SKM-1 treated with dmso at 0.1 percent for 144 hours (cell line): ENCODE measurements at regions not wholly inside any gene's neighbourhood (a gene's known extent, or its start where the extent isn't known, plus 50 kb on each side); places are given as distances from the start of the nearest gene placed in this dataset.

Source experiments
- DNase-seq: peaks from one replicate; lab custom pipeline; 2025; ENCODE audit not compliant: unreplicated experiment; lab: John Stamatoyannopoulos, UW

DNA sequence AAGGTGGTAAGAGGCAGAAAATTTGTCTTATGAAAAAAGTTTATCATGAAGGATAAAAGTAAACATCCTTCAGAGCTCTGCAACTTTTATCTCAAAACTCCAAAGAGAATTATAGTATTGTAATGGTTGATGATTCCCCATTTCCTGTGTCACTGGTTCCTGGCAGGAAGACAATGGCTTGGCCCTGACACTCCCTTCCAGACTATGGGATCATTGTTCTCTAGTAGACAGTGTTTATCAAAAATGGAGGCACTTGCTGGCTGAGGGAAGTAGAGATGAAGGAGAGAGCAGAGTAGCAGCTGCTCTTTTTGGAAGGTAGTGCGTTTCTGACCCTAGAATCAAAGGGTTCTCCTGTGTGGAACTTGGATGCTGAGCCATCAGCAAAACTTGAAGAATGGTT is 145.9 kb upstream of the ATP1B1 start:
- no peak for DNase-seq

DNA sequence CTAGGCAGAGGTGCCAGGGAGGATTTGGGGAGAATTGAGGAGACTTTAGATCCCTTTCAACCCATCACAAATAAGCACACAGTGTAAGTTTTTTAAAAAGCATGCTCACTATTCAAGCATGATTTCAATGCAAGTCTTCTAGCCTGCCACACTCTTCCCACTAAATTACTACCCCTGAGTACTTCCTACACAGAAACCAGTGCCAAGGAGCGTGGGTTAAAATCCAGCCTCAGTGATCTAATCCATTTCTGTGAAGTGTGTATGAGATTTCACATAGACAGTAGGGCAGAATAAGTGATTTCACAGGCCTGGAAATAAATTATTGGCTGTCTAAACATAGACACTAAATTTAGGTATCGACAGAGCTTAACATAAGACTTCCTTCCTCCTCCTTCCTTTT is 142.9 kb upstream of the ATP1B1 start:
- DNase-seq: no peak

DNA sequence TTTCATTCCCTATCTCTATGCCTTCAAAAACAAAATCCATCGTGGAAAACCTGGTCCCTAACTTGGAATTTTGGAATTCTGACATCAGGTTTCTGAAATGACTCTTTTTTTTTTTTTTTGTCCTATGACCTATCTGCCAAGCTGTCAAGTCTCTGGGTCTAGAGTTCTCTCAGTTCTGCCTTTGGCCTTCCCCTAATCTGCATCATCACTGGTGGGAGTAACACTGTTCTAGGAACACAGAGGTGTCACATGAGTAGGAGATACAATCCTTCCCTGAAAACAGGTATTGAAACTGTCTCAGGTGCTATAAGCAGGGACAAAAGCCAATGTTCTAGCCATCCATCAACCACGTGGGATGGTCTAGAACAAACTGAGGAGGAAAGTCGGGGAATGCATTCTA is 142.0 kb upstream of the ATP1B1 start:
- no peak for DNase-seq

DNA sequence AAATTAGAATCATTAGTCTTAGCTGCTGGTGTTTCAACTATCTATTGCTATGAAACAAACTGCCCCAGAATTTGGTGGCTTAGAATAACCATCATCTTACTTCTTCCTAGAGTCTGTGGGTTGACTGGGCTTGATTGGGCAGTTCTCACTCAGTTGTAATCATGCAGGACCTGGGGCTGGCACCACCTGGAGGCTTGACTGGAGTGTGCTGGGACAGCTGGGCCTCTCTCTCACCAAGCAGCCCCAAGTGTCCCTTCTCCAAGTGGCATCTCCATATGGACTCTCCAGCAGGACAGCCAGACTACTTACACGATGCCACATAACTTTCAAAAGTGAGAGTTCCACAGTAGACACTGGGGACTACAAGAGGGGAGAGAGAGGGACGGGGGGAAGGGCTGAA is 140.3 kb upstream of the ATP1B1 start:
- DNase-seq: no peak

DNA sequence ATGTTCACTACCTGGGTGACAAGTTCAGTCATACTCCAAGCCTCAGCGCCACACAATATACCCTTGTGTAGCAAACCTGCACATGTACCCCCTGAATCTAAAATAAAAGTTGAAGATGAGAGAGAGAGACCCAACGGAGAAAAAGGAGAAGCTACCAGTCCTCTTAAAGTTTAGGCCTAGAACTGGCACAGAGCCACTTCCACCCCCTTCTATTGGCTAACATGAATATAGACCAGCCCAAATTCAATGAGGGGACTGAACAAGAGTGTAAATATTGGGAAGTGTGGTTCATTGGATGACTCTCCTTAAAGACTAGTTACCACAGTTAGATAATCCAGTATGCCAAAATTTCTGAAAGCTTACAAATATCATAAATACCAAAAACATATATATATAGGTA is 139.9 kb upstream of the ATP1B1 start:
- no peak for DNase-seq

DNA sequence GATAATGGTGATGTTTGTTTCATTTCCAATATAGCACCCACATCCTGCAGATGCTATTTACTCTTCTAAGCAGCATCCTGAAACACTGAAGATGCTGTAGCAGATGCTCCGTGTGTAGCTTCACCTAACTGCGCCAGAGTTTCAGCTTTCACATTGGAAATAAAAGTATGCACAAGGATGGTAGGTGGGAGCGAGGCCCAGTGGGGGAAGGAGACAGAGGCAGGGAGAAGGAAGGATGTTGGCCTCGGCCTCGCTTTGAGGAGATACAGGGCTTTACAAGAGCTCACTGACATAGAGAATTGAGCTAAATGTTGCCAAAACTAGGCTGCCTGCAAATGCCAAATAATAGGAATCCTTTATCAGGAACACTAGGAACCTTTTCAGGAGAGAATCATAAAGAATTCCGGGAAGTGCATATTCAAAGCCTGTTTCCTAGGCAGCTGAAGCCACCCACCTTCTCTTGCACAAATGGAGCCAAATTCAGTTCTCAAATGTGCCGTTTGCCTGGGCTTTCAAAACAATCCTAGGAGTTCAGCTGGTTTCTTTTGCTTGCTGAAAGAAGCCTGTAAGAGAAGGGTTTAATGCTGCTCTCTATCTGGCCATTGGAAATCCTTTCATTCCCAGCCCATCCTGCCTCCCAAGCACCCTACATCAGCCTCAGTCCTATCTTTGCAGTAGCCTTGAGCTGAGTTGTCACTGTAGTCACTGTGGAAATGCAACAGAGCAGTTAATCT is 135.4 kb upstream of the ATP1B1 start:
- no peak for DNase-seq

DNA sequence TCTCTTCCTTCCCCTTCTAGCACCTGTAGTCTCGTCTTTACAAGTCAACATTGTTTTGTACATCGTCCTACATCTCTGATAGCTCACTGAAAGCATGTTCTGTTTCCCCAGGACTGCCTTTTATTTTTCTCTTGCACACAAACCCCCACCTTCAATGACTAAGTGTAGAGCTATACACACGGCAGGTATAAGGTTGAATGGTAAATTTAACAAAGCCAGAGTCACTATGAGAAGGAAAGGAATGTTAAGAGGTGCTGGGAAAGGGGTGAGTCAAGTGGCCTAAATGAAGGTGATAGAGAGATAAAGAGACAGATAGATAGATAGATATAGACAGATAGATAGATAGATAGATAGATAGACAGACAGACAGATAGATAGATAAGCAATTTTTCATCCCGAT is 134.3 kb upstream of the ATP1B1 start:
- DNase-seq: no peak

DNA sequence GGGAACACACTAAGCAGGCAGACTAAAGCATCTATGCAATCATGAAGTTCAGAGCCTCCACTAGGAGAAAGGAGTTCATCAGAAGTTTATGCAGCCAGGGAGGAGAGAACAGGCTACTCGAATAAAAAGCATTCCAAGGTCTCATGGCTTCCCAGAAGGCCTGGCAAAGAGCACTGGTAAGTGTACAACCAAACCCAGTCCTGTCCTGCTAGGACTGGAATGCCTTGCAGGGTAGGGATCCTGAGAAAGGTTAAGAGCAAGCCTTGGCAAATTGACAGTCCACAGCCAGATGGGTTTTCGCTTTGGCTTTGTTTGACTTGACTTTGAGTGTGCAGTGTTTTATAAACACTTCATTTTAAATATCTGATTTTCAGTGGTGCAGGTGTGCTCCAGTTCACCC is 133.6 kb upstream of the ATP1B1 start:
- DNase-seq: no peak

DNA sequence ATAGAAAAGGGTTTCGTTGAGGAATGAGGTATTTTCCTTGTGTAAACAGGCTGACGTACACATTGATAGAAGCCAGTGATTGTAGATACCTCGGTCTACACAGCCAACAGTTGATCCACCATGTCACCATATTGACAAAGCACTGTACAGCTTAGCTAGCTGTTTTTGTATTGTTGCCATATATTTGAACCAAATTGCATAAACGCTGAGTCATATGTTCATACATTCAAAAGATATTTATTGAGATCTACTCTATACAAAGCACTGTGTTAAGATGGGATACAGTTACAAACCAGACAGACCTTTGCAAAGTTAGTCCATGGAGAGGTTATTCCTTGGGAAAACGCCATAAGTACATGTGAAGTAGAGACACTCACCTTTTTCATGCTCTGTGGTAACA is 132.4 kb upstream of the ATP1B1 start:
- DNase-seq: no peak

DNA sequence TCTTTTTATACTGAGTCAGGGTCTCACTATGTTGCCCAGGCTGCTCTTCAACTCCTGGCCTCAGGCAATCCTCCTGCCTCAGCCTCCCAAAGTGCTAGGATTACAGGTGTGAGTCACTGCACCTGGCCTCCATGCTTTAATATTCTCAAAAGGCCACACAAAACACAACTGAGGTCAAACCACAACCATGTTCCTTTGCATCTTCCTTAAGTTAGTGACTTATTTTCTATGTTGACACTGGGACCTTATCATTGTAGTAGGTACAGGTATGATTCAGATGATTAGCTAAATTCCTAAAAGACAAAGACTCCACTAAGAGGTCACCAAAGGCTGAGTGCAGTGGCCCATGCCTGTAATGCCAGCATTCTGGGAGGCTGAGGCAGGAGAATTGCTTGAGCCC is 131.9 kb upstream of the ATP1B1 start:
- DNase-seq: no peak

DNA sequence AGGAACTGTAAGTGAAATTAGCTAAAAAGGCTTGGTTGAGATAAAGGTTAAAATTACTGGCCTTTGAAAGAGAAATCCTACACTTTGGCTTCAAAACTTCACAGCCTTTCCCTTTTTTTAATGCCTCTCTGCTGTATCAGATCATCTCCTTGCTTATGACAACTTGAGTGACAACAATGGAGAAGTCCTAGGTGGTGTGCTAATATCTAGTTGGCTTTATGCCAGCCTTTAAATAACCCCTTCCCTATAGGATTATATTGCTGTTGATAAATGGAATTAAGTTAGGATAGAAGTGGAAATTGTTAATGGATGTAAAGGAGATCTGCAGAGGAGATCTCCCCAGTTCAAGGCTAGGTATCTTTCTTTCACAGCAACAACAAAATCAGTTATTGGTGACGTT is 130.2 kb upstream of the ATP1B1 start:
- DNase-seq: no peak

DNA sequence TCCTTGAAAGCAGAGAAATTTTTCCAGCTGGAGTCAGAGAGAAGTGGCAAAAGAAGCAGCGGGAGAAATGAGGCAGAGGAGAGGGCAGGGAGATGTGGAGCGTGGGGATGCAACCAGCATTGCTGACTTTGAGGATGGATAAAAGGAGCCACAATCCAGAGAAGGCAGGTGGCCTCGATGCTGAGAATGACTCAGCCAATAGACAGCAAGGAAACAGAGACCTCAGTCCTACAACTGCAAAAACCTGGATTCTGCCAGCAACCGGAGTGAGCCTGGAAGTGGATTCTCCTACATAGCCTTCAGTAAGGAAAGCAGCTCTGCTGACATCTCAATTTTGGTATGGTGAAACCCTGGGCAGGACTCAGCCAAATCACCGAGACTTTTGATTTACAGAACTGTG is 128.9 kb upstream of the ATP1B1 start:
- DNase-seq: no peak

DNA sequence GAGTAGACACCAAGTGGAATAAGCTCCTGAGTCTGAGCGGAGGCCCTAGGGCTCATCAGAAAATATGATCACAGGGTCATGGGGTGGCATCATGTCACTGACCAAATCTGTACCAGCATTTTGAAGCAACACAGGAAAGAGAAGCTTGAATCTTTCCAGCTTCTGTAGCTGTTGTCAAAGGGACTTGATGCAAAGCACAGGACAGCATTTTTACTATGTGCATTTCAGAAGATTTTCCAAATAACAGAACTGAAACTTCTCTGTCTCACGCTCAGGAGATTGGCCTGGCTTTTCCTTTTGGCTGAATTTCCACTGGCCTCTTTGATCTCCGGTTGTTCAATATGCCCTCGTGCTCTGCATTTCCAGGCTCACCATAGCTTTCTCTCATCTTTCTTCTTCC is 127.2 kb upstream of the ATP1B1 start:
- DNase-seq: no peak

DNA sequence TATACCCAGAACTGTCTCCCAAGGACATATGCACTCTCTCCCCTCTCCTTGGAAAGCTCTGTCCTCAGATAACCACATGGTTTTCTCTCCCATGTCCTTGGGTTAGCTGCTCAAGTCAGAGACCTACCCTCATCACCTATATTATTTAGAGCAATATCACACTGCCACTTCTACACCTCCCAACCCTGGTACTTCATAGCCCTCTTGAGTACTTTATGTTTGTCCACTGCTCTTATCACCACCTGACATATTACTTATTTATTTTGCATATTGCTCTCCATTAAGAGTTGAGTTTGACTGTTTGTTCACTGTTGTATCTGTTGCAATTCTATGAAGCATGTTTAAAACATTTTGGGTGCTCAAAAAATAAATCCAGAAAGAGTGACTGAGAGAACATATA is 126.3 kb upstream of the ATP1B1 start:
- no peak for DNase-seq

DNA sequence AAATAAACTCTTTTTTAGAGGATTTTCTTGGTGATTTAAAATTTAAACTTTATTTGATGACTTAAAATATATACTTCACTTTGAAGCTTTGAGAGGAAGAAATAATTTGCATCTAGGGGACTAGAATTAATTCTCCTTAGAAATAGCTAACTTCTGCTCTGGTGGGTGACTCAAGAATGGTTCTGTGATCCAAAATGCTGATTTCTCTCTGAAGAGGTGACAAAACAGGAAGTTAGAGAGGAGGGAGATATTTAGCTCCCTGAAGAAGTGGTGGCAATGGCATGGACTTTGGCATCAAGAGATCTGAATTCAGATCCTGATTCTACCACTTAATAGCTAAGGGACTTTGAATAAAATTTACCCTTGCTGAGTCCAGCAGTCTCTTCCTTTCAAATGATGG is 125.8 kb upstream of the ATP1B1 start:
- DNase-seq: peak; percentile 19

DNA sequence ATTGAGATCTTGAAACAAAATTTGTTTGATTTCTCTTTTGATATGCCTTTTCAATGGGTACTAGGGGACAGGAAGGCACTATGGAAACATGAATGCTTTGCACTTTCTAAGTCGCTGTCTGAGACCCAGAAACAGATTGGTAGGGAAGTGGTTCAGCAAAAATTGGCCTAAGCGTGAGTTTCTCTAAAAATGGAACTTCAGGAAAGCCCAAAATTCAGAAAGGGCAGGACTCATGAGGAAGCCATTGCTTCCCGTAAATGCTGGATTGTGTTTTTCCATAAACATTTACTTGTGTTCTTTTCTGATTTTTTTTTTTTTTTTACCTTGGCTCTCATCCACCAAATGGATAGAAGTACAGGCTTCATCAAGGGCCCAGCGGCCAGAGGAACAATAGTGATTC is 123.7 kb upstream of the ATP1B1 start:
- DNase-seq: no peak

DNA sequence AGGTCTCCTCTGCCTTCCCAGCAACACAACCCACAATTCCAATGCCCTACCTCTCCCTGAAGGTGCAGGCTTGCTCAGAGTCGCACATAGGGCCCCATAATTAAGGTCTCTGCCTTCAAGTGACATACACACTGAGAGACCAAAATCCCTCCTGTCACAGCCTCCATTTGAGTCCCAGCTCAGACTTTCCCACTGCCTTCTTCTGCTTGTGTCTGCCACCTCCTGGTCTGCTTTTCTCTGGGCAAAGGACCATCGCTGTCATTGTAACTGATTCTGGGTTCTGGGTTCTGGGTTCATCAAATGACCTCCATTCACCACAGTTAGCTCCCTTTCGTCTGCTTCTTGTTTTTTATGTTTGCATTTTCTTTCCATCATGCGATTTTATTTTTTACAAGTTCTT is 119.2 kb upstream of the ATP1B1 start:
- no peak for DNase-seq

DNA sequence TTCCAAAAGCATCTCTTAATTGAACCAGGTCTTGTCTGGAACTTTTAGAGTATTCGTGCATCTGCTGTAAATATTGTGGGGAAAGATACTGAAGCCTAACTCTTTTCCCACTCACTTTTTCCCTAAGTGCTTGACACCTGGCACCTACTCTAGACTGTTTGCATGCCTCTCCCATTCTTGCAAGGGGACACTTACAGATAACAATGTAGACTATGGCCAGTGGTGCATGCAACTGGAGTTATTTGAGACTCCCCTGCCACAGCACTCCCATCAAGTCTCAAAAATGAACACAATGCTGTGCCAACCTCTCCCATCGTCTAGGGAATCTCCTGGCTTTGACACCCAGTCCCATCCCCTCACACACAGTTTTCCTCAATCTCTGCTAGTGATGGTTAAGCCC is 118.6 kb upstream of the ATP1B1 start:
- DNase-seq: no peak

DNA sequence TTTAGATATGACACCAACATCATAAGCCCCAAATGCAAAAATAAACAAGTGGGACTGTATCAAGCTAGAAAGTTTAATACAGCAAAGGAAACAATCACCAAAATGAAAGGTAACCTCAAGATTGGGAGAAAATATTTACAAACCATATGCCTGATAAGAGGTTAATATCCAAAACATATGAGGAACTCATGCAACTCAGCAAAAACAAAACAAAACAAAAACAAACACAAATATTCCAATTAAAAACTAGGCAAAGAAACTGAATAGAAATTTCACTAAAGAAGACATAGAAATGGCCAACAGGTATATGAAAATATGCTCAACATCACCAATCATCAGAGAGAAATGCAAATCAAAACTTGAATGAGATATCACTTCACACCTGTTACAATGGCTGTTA is 116.5 kb upstream of the ATP1B1 start:
- no peak for DNase-seq

DNA sequence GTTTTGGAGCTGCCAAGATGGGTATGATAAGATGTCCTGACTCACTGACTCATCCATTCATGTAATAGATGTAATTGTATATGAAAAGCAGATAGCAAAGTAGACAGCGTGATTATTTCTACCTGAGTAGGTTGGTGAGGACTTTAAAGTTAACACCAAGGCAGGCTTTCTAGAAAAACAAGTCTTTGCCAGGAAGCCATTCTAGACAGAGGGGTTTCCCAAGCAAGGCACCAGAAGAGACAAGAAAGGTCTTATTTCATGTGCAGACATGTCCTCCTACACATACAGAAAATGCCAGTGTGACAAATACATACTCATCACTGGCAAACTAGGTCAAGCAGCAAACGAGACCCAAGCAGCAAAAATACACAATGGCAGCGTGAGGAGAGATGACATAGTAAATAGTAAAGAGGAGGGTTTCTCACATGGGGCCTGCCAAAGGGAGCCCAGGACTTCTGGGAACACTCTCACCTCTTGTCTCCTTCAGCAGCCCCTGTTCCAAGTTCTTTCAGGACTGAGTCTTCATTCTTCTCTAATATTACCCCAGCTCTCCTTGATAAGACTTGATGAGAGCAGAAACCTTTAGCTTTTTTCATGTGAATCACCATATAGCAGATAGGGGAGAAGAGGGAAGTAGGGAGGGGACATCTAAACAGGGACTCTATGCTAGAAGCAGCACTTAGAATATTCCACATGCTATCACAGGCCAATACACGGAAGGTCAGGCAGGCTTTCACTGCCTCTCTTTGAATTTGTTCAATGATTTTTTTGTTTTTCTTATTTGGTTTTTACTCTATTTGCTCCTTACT is 114.6 kb upstream of the ATP1B1 start:
- DNase-seq: no peak

DNA sequence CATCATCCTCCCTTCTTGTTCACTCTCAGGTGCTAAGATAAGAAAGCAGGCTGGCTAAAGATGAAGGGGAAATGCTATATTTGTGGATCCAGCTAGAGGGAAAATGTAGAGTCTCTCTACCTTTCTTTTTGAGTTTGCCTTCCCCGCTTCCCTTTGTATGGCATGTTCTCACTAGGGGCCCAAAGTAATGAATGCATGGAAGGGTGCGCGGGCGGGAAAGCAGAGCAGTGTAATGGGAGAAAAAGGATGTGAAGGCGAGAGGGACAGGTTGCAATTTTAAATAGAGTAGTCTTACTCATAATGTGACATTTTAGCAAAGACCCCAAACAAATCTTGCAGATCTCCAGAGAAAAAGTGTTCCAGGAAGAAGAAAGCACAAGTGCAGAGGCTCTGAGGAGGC is 105.1 kb upstream of the ATP1B1 start:
- no peak for DNase-seq

DNA sequence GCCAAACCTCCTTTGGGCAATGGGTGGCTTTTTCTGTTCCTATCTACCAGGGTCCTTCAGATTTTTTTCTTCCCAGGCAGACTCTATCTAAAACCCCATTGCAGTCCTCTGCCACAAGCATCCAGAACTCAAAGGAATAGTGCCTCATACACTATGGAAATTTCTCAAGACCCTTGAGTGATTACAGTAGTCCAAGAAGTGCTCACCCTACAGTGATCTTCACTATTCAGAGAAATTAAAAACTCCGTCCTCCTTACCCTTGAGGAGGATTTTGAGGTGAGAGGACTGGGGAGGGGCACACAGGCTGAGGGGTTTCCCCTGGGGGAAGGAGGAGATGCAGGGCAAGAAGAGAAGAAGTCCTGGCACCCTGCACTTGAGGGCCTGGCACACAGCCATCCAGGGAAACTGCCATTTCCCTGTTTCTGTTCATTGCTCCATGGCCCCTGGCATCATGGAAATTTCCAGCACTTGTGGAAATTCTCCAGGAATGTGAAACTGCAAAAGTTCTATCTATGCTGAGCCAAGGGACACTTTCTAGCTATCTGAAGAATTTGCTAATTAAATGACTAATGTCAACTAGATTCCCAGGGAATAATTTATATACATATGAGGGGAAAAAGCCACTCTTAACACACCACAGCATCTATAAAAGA is 102.5 kb upstream of the ATP1B1 start:
- DNase-seq: no peak
